ENCODE measurements at regions not wholly inside any gene's neighbourhood (a gene's known extent, or its start where the extent isn't known, plus 50 kb on each side); places are given as distances from the start of the nearest gene placed in this dataset.

DNA sequence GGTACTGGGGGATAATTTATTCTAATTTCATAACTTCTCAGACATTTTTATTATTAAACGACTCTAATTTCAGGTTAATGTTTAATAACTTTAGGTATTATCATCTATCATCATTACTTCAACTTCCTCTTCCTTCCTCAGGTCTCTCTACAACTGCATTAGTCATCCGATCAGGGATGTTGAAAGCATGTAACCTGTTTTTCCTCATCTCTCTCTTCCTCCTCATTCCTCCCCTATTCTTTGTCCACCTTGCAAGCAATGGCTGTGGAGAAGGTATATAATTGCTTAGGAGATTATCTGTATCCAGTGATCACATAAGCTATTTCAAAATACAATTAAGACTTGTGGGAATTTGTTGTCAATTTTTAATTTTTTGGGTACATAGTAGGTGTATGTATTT is 632.6 kb upstream of the DIAPH2 start:
- TF ChIP-seq POLR2AphosphoS5 (IDR thresholded peaks at IDR 0.05) (no peak), POLR2A (IDR thresholded peaks at IDR 0.05) (no peak)

Measured in breast epithelium (tissue), 3 donors.